ENCODE measurements at regions not wholly inside any gene's neighbourhood (a gene's known extent, or its start where the extent isn't known, plus 50 kb on each side); places are given as distances from the start of the nearest gene placed in this dataset.

DNA sequence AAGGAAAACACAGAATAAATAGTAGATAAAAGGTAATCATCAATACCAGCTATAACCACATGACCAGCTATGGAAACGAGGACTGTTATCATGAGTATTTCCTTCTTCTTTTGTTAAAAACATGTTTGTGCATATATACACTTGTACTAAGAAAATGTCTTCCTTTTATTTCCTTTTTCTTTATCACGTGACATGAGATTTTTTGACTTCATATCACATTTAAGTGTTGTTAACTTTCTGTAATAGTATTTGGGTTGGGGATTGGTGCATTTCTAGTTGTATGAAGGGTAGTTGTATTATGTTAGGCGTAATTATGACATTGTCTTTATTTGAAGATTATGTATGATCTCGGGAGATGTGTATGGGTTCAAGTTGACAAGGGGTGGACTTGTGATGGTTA lies 278.5 kb upstream of the ZNF385D start:
- no peak for TF ChIP-seq EP300 (IDR thresholded peaks at IDR 0.05)
- TF ChIP-seq, protein P1, sequence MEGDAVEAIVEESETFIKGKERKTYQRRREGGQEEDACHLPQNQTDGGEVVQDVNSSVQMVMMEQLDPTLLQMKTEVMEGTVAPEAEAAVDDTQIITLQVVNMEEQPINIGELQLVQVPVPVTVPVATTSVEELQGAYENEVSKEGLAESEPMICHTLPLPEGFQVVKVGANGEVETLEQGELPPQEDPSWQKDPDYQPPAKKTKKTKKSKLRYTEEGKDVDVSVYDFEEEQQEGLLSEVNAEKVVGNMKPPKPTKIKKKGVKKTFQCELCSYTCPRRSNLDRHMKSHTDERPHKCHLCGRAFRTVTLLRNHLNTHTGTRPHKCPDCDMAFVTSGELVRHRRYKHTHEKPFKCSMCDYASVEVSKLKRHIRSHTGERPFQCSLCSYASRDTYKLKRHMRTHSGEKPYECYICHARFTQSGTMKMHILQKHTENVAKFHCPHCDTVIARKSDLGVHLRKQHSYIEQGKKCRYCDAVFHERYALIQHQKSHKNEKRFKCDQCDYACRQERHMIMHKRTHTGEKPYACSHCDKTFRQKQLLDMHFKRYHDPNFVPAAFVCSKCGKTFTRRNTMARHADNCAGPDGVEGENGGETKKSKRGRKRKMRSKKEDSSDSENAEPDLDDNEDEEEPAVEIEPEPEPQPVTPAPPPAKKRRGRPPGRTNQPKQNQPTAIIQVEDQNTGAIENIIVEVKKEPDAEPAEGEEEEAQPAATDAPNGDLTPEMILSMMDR (IDR thresholded peaks at IDR 0.05): no peak
- no peak for TF ChIP-seq NR3C1 (IDR thresholded peaks at IDR 0.05)
- no peak for TF ChIP-seq POLR2A (IDR thresholded peaks at IDR 0.05; ENCODE audit: low read length)
- TF ChIP-seq RCOR1 (IDR thresholded peaks at IDR 0.05; ENCODE audit: low read depth, low read length): no peak
- TF ChIP-seq, protein P2, sequence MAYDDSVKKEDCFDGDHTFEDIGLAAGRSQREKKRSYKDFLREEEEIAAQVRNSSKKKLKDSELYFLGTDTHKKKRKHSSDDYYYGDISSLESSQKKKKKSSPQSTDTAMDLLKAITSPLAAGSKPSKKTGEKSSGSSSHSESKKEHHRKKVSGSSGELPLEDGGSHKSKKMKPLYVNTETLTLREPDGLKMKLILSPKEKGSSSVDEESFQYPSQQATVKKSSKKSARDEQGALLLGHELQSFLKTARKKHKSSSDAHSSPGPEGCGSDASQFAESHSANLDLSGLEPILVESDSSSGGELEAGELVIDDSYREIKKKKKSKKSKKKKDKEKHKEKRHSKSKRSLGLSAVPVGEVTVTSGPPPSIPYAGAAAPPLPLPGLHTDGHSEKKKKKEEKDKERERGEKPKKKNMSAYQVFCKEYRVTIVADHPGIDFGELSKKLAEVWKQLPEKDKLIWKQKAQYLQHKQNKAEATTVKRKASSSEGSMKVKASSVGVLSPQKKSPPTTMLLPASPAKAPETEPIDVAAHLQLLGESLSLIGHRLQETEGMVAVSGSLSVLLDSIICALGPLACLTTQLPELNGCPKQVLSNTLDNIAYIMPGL (CRISPR knock-in tag; IDR thresholded peaks at IDR 0.05; ENCODE audit: borderline replicate concordance): no peak
- TF ChIP-seq, protein P3, sequence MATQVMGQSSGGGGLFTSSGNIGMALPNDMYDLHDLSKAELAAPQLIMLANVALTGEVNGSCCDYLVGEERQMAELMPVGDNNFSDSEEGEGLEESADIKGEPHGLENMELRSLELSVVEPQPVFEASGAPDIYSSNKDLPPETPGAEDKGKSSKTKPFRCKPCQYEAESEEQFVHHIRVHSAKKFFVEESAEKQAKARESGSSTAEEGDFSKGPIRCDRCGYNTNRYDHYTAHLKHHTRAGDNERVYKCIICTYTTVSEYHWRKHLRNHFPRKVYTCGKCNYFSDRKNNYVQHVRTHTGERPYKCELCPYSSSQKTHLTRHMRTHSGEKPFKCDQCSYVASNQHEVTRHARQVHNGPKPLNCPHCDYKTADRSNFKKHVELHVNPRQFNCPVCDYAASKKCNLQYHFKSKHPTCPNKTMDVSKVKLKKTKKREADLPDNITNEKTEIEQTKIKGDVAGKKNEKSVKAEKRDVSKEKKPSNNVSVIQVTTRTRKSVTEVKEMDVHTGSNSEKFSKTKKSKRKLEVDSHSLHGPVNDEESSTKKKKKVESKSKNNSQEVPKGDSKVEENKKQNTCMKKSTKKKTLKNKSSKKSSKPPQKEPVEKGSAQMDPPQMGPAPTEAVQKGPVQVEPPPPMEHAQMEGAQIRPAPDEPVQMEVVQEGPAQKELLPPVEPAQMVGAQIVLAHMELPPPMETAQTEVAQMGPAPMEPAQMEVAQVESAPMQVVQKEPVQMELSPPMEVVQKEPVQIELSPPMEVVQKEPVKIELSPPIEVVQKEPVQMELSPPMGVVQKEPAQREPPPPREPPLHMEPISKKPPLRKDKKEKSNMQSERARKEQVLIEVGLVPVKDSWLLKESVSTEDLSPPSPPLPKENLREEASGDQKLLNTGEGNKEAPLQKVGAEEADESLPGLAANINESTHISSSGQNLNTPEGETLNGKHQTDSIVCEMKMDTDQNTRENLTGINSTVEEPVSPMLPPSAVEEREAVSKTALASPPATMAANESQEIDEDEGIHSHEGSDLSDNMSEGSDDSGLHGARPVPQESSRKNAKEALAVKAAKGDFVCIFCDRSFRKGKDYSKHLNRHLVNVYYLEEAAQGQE (IDR thresholded peaks at IDR 0.05): no peak
- TF ChIP-seq CHD2 (IDR thresholded peaks at IDR 0.05; ENCODE audit: low read length, partially characterized antibody): no peak
- TF ChIP-seq MYC (IDR thresholded peaks at IDR 0.05; ENCODE audit: borderline replicate concordance, low read length): no peak
- TF ChIP-seq, protein P4, sequence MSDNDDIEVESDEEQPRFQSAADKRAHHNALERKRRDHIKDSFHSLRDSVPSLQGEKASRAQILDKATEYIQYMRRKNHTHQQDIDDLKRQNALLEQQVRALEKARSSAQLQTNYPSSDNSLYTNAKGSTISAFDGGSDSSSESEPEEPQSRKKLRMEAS (IDR thresholded peaks at IDR 0.05): no peak
